NCI-H146 (cell line): ENCODE measurements at regions not wholly inside any gene's neighbourhood (a gene's known extent, or its start where the extent isn't known, plus 50 kb on each side); places are given as distances from the start of the nearest gene placed in this dataset.
"Not testable (repeated sequence)": the region's sequence is repeated elsewhere in the genome, so short reads cannot be mapped to it uniquely, and the experiment has no call there.

Experiments
- DNase-seq: peaks from one replicate; lab custom pipeline; 2025; lab: John Stamatoyannopoulos, UW

GRCh38 chrX:110519501-110519900 is 160.9 kb downstream of the RTL9 start:
- DNase-seq = no peak

DNA sequence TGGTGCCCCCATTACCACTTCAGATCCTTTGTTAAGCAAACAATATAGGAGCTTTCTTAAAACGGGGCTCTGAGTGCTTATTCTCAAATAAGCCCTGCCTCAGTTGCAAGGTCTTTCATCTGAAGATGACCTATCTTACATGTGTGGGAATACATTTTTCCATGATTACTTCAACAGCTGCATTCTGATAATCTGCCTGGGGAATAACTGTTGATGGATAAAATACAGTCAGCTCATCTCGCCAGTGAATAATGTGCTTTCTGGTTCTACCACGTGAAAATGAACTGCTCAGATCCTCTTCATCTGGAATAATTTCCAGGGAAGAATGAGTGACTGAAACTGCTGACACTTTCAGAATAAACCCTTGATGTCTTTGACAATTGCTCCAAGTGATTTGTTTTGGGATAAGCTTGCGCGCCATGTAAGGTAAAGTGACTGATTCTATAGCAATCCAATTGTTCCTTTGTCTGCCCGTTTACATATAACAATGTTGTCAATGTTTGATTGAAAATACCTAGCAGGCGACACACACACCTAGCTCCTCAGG is 161.3 kb downstream of the RTL9 start:
- no peak for DNase-seq

DNA sequence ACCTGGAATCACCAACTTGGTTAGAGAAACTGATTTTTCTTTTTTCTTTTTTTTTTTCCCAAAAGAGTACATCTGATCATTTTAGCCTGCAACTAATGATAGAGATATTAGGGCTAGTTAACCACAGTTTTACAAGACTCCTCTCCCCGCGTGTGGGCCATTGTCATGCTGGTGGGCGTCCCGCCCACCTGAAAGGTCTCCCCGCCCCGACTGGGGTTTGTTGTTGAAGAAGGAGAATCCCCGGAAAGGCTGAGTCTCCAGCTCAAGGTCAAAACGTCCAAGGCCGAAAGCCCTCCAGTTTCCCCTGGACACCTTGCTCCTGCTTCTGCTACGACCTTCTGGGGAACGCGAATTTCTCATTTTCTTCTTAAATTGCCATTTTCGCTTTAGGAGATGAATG is 162.0 kb downstream of the RTL9 start:
- not testable (repeated sequence) for DNase-seq

DNA sequence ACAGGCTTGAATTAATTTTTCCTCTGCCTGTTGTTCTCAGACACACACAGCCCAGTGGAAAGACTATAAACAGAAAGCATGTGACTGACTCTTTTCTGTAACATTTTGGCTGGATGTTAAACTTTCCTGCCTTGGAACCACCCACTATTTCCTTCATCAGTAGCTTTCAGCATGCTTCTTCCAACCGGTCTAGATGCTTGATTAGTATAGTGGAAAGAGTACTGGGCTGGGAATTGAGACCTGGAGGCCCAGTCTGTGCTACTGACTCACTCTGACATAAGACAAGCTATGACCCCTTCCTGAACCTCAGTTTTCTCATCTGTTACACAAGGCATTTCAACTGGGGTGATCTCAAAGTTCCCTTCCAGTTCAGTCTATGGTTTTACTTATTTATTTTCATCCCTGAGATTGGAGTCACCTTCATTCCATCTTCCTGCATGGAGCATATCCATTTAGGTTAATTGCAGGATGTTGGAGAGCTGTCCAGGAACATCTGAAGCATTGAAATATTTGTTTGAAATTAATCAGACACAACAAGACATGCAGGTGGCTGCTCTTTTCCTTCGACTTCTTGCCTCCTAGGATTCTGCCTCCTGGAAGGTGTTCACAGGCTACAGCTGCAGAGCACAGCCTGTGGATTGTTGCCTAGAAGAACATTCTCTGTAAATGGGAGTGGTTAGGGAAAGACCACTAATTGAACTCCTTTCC is 173.4 kb downstream of the RTL9 start:
- DNase-seq = no peak

- DNase-seq = no peak
Measured at GRCh38 chrX:110532581-110532931, 173.9 kb downstream of the RTL9 start.

DNA sequence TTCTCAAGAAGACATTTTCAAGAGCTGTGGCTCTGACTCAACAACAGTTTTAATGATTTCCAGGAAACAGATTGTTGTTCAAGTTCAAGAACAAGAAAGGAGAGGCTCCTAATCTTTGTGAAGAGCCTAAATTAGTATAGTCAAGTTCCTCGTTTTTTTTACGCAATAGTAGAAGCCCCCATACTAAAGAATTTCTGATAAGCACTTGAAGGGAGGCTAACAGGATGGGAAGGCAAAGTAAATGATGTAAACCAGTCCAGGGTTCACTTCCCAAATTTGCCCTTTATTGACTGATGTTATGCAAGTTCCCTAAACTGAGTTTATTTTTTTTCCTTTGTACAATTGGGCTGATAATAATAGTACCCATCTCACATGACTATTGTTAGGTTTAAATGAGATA is 178.2 kb downstream of the RTL9 start:
- no peak for DNase-seq

- no peak for DNase-seq
Measured at GRCh38 chrX:110541266-110541665, 182.6 kb downstream of the RTL9 start.

DNA sequence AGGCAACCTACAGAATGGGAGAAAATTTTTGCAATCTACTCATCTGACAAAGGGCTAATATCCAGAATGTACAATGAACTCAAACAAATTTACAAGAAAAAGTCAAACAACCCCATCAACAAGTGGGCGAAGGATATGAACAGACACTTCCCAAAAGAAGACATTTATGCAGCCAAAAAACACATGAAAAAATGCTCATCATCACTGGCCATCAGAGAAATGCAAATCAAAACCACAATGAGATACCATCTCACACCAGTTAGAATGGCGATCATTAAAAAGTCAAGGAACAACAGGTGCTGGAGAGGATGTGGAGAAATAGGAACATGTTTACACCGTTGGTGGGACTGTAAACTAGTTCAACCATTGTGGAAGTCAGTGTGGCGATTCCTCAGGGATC is 192.2 kb downstream of the RTL9 start:
- DNase-seq = not testable (repeated sequence)

DNA sequence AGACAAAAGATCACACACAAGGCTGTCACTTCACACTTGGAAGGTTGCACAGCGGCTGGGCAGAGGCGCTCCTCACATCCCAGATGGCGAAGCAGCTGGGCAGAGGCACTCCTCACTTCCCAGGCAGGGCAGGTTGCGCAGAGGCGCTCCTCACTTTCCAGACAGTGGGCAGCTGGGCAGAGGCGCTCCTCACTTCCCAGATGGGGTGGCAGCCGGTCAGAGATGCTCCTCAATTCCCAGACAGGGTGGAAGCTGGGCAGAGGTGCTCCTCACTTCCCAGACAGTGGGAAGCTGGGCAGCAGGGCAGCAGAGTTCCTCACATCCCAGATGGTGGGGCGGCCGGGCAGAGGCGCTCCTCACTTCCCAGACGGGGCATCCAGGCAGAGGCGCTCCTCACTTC is 199.2 kb downstream of the RTL9 start:
- no peak for DNase-seq

DNA sequence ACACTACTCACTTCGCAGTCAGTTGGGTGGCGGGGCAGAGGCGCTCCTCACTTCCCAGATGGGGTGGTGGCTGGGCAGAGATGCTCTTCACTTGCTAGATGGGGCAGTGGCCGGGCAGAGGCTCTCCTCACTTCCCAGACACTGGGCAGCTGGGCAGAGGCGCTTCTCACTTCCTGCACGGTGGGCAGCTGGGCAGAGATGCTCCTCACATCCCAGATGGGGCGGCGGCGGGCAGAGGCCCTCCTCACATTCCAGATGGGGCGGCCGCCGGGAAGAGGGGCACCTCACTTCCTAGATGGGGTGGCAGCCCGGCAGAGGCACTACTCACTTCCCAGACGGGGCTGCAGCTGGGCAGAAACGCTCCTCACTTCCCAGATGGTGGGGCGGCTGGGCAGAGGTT is 199.8 kb downstream of the RTL9 start:
- DNase-seq = no peak

GRCh38 chrX:110561034-110561433 is 202.4 kb downstream of the RTL9 start:
- DNase-seq = no peak

GRCh38 chrX:110563282-110563681 is 204.6 kb downstream of the RTL9 start:
- no peak for DNase-seq

DNA sequence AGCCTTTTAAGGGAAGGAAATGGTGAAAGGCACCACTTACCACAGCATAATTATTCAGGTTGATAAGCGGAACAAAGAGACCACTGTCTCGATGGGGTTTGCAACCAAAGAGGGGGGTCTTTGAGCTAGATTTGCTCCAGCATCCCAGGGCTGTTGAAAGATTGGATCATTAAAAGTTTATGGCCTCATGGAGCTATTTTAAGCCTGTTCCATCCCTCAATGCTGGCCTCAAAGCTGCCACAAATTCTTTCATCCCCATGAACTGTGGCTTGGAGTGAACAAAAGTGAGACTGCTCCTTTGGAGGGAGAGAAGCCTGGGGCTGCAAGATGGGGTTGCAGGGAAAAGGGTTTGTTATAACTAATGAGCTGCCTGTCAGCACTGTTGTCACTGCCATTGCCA is 209.8 kb downstream of the RTL9 start:
- DNase-seq = no peak

GRCh38 chrX:110569506-110569905 is 210.9 kb downstream of the RTL9 start:
- DNase-seq = no peak

GRCh38 chrX:110578270-110578669 is 217.3 kb downstream of the CHRDL1 start:
- no peak for DNase-seq

GRCh38 chrX:110584083-110584482 is 211.5 kb downstream of the CHRDL1 start:
- DNase-seq = no peak

DNA sequence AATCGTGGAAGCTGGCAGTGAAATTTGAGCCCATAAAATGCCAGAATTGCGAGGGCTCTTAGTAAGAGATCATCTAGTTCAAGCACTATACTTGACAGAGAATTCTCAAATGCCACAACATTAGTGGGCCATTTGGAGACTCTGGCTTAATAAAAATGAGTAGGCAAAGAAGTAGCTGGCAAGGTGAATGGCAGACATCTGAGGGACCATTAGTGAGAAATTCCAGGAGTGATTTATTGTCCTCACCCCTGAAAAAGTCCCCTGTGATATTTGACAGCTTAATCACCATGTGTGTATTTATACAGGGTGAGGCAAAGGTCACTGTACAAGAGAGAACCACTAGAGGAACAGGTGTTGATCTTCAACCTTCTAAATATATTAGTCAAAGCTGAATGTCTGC is 207.5 kb downstream of the CHRDL1 start:
- no peak for DNase-seq

GRCh38 chrX:110588853-110589252 is 206.8 kb downstream of the CHRDL1 start:
- DNase-seq = no peak

- DNase-seq = no peak
Measured at GRCh38 chrX:110600745-110601310, 194.8 kb downstream of the CHRDL1 start.

GRCh38 chrX:110614596-110614995 is 181.0 kb downstream of the CHRDL1 start:
- DNase-seq = no peak
